Right cardiac atrium (tissue), 5 donors: ENCODE measurements at regions not wholly inside any gene's neighbourhood (a gene's known extent, or its start where the extent isn't known, plus 50 kb on each side); places are given as distances from the start of the nearest gene placed in this dataset.
A peak's percentile ranks its signal among the peaks of the same experiment; 100 is the strongest.
"Not testable (repeated sequence)": the region's sequence is repeated elsewhere in the genome, so short reads cannot be mapped to it uniquely, and the experiment has no call there.

Experiments used
- ATAC-seq, 2 donors: fragments of 200-7000 bp; cut with Tn5 transposase; one replicate each; pipeline versions ENCODE4 v1.8.0 to v1.9.1; 2020; ENCODE audit warnings: moderate library complexity in 2 of 2, mild to moderate bottlenecking in 1 of 2
- DNase-seq, 3 donors: peaks; one replicate each; pipeline ENCODE4 v3.0.0-alpha.2; 2020
- H3K27ac ChIP-seq: one replicate; pipeline ENCODE4 v1.5.1; 2013; ENCODE audit warnings: mild to moderate bottlenecking, low read length, control low read depth, moderate library complexity
- H3K27me3 ChIP-seq: one replicate; pipeline ENCODE4 v1.6.1; 2013; ENCODE audit not compliant: control insufficient read depth, insufficient read depth
- H3K4me1 ChIP-seq: one replicate; pipeline ENCODE4 v1.6.1; 2013; ENCODE audit warnings: low read length; ENCODE audit not compliant: control insufficient read depth, insufficient read depth
- H3K4me3 ChIP-seq: one replicate; pipeline ENCODE4 v1.5.1; 2013; ENCODE audit warnings: low read length, control low read depth
- H3K9me3 ChIP-seq: one replicate; pipeline ENCODE4 v1.6.1; 2013; ENCODE audit warnings: low read length; ENCODE audit not compliant: control insufficient read depth
- WGBS: extraction: QIAGEN DNeasy Blood & Tissue Kit; methylation state at CpG from one replicate; pipeline ENCODE4 v1.1.7; 2013; 5-methylcytosine and 5-hydroxymethylcytosine counted together
- intact Hi-C, 4 donors: fragments of 100-400 bp; cut with DNase I; formaldehyde crosslinking; loops; one replicate each; pipeline versions ENCODE4 v1.11.0 to v1.14.0; 2022 to 2023
- donor health status: healthy with polysubstance abuse.
- donor health status: DM: no; HTN: yes; CAD: no.
- donor health status: DM: no; HTN: no; CAD: no.
- donor health status: DM: no; HTN: yes; CAD: no; lungs with severe emphysema.
- donor health status: DM: yes; HTN: yes; CAD: no.

DNA sequence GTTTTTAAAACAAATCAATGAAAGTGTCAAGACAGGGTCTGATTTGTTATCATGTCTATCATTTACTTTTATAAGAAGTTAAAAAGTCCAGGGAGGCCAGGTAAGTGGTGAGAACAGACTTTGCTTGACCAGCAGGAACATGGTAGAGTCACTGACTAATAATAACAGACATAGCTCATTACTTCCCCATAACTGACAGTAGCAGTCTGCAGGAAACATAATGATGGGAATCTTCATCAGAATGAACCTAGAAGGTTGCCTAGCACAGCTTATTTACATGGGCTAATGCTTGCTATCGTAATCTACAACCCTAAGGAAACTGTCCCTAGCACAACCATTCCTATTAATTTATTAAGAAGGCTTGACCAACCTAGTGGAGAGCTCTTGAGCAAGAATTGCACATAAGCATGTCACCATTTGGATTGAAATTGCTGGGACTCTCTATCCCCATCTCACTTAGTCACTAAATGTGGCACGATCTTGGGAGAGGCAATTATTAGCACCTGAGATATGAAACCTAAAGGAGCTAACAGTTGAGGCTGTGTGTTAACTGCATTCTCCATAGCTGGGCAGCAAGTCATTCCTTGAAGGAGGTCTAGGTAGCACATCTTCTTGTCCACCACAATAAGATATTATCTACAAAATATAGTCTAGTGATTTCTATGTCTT lies 139.6 kb upstream of the ZBTB20 start:
- no peaks in the 10 kb centered on the region for H3K27me3 ChIP-seq
- WGBS: 92% methylated on average over 2 of the region's 2 CpGs
- H3K27ac ChIP-seq: no peak overlapping the region
- intact Hi-C loops: no loop called here
- no peaks in the 10 kb centered on the region for H3K4me1 ChIP-seq
- no peak for DNase-seq
- no peak for ATAC-seq
- H3K4me3 ChIP-seq: no peak overlapping the region
- H3K9me3 ChIP-seq: no peaks in the 10 kb centered on the region

DNA sequence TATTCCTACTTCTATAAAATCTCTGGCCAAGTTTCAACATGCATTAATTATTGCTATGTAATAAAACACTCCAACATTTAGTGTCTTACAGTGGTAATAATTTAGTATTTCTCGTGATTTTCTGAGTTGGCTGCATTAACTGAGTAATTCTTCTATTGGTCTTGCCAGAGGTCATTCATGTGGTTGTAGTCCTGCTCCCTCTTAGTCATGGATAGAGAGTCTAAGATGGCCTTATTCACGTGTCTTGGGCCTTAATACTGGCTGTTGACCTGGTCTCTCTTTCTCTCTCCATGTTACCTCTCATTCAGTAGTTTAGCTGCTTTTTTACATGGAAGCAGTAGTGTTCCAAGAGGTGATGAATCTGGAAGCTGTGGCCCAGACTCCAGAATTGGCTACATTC lies 140.1 kb upstream of the ZBTB20 start:
- Histone ChIP-seq H3K4me1 (no peaks in the 10 kb centered on the region), H3K4me3 (no peak overlapping the region), H3K27me3 (no peaks in the 10 kb centered on the region), H3K27ac (no peak overlapping the region), H3K9me3 (no peaks in the 10 kb centered on the region)
- no peak for ATAC-seq
- 81% methylated on average over 2 of the region's 2 CpGs for WGBS
- intact Hi-C loops: no loop called here
- no peak for DNase-seq

DNA sequence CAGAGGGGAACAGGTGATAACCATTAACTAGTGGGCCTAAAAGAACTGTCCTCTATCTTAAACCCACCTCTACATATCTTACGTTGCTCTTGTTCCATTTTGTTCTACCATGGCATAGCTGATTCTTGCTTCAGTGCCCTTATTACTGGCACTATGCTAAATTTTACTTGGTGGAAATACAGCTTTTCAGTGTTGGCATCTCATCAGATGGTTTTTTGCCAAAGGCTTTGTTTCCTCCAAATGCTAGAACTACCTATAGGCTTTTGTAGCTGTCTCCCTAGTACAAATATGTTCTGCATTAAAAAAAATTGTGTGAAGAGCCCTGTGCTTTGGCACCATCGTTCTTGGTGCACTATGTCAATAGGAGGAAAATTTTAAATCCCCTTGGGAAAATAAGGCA lies 145.0 kb upstream of the ZBTB20 start:
- no peaks in the 10 kb centered on the region for H3K27me3 ChIP-seq
- H3K4me1 ChIP-seq: no peaks in the 10 kb centered on the region
- 93% methylated on average over 2 of the region's 2 CpGs for whole genome bisulfite sequencing
- H3K27ac ChIP-seq: no peak overlapping the region
- ATAC-seq (no peak), DNase-seq (no peak)
- intact Hi-C loops: no loop called here
- no peak overlapping the region for H3K4me3 ChIP-seq
- H3K9me3 ChIP-seq: no peaks in the 10 kb centered on the region

DNA sequence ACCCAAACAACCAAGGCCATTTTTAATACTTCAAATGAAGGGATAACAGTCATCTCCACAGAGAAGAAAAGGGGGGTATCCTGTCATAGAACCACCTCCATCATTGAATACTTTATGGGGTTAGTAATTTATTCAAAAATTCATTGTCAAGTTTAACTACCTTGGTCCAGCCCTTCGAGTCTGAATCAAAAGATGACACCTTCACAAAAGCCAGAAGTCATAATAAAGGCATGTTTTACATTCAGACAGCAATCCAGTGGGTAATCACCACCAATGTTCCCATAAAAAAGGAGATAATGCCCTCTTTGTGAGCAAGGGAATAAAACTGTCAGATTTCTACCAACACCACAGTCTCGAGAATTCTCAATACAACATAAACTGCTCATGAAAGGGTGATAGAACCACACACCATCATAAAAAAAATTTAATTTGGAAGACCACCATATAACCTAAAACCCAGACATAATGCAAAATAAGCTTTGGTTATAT lies 145.6 kb upstream of the ZBTB20 start:
- Histone ChIP-seq H3K27me3 (no peaks in the 10 kb centered on the region), H3K9me3 (no peaks in the 10 kb centered on the region), H3K27ac (no peak overlapping the region), H3K4me3 (no peak overlapping the region), H3K4me1 (no peaks in the 10 kb centered on the region)
- 89% methylated on average over 2 of the region's 2 CpGs for WGBS
- no peak for DNase-seq
- intact Hi-C loops: no loop called here
- ATAC-seq: no peak

DNA sequence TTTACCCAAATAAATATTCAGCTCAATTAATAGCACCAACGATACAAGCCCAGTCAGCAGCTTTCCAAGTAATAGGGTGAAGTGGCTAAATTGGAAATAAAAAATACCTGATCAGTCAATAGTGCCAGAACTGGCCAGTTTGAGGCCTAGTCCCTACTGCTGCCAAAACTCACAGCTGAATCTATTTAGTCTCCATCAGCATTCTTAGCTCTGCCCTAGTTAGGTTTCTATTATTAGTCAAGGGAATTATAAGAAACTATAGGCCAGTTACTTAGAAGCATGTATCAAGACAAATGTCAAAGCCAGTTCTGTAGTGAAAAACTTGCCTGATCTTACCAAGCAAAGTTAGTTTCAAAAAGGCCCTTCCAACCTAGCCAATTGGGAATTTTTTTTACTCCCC lies 146.2 kb upstream of the ZBTB20 start:
- no peaks in the 10 kb centered on the region for H3K4me1 ChIP-seq
- H3K9me3 ChIP-seq: no peaks in the 10 kb centered on the region
- no peak for DNase-seq
- no peak for ATAC-seq
- no peak overlapping the region for H3K27ac ChIP-seq
- intact Hi-C loops: no loop called here
- WGBS: 70% methylated on average over 1 of the region's 1 CpG
- no peak overlapping the region for H3K4me3 ChIP-seq
- no peaks in the 10 kb centered on the region for H3K27me3 ChIP-seq

DNA sequence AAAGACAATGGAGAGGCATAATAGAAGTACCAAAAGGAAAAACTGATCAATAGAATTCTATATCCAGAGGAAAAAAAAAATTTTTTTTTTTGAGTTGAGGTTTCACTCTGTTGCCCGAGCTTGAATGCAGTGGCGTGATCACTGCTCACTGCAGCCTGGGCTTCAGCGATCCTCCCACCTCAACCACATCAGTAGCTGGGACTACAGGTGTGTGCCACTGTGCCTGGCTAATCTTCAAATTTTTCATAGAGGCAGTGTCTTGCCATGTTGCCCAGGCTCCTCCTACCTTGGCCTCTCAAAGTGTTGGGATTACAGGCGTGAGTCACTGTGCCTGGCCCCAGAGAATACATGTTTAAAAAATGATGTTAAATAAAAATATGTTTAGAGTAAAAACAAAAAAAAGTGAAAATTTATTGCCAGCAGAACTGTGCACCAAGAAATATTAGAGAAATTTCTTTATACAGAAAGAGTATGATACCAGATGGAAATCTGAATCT lies 154.3 kb upstream of the ZBTB20 start:
- H3K9me3 ChIP-seq: no peaks in the 10 kb centered on the region
- no peak for ATAC-seq
- WGBS: 82% methylated on average over 4 of the region's 4 CpGs
- DNase-seq: no peak
- no peaks in the 10 kb centered on the region for H3K4me1 ChIP-seq
- no peaks in the 10 kb centered on the region for H3K27me3 ChIP-seq
- intact Hi-C loops: no loop called here
- no peak overlapping the region for H3K27ac ChIP-seq
- H3K4me3 ChIP-seq: no peak overlapping the region

DNA sequence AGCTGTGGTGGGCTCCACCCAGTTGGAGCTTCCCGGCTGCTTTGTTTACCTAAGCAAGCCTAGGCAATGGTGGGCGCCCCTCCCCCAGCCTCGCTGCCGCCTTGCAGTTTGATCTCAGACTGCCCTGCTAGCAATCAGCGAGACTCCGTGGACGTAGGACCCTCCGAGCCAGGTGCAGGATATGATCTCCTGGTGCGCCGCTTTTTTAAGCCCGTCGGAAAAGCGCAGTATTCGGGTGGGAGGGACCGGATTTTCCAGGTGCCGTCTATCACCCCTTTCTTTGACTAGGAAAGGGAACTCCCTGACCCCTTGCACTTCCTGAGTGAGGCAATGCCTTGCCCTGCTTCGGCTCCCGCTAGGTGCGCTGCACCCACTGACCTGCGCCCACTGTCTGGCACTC lies 170.9 kb upstream of the ZBTB20 start:
- ATAC-seq, intact Hi-C loops, H3K9me3 ChIP-seq, H3K4me1 ChIP-seq, H3K4me3 ChIP-seq, H3K27ac ChIP-seq, H3K27me3 ChIP-seq: not testable (repeated sequence)
- peak in 1 of 3 donors; percentile 28 for DNase-seq
- 91% methylated on average over 19 of the region's 20 CpGs for WGBS

DNA sequence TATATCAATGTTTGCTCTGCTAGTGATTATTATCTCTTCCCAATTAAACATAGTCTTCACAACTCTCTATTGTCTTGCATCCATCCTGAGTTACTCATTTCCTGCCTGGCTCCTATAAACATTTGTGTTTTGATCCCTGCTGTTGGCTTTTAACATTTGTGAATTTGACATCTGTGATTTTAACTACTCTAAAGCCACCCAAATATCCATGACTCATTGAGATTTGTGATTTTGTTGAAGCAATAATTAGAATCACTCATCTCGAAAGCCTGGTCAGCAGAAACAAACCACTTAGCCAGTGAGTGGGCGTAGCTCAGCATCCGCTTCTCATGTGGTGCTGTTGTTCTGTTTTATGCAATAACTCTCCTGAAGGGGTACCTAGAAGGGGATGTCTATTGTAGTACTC lies 174.3 kb upstream of the ZBTB20 start:
- no peaks in the 10 kb centered on the region for H3K27me3 ChIP-seq
- H3K9me3 ChIP-seq: no peaks in the 10 kb centered on the region
- ATAC-seq: no peak
- no peak overlapping the region for H3K27ac ChIP-seq
- H3K4me3 ChIP-seq: no peak overlapping the region
- 52% methylated on average over 3 of the region's 3 CpGs for WGBS
- intact Hi-C loops: no loop called here
- no peak for DNase-seq
- H3K4me1 ChIP-seq: peaks cover 2% of the 10 kb centered on the region

DNA sequence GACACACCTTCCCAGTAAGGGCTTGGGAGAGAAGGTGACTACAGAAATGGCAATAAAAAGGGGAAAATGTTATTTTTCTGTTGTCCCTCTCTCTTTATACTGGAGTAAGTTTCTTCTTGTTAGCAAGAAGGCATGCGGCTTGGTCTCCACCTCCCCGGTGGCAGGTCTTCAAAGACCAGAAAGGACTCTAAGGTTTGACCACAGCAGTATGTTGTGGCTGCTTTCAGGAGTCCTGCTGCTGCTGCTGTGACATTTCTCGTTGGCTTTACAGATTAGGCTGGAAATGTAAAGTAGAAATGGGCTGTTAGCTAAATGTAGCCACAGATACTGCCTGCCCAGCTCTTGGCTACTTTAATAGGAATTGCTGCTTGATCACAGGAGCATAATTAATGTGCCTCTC lies 175.8 kb upstream of the ZBTB20 start:
- ATAC-seq (no peak), DNase-seq (no peak)
- Histone ChIP-seq H3K4me3 (no peak overlapping the region), H3K27ac (no peak overlapping the region), H3K9me3 (no peaks in the 10 kb centered on the region), H3K4me1 (peaks cover 2% of the 10 kb centered on the region), H3K27me3 (no peaks in the 10 kb centered on the region)
- 86% methylated on average over 3 of the region's 3 CpGs for WGBS
- intact Hi-C loops: no loop called here

DNA sequence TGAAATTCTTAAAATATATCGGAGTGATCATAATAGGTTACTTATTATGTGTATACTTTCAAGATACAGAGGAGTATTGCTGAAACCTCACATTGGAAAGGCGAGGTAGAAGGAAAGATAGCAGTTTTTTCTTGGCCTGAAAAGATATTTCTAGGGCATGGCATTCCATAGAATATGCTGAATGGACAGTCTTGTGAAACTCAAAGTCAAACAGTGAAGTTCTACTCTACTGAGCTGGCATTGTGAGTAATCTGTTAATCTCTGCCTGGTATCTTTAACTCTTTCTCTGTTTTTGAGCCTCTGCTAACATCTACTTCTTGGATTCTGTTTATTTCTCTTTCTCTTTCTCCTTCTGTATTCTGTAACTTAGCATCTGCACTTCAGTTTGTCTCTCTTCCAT lies 176.3 kb upstream of the ZBTB20 start:
- H3K27ac ChIP-seq: no peak overlapping the region
- 78% methylated on average over 2 of the region's 2 CpGs for WGBS
- DNase-seq: no peak
- H3K9me3 ChIP-seq: no peaks in the 10 kb centered on the region
- intact Hi-C loops: no loop called here
- H3K4me3 ChIP-seq: no peak overlapping the region
- no peaks in the 10 kb centered on the region for H3K27me3 ChIP-seq
- peaks cover 2% of the 10 kb centered on the region for H3K4me1 ChIP-seq
- no peak for ATAC-seq

DNA sequence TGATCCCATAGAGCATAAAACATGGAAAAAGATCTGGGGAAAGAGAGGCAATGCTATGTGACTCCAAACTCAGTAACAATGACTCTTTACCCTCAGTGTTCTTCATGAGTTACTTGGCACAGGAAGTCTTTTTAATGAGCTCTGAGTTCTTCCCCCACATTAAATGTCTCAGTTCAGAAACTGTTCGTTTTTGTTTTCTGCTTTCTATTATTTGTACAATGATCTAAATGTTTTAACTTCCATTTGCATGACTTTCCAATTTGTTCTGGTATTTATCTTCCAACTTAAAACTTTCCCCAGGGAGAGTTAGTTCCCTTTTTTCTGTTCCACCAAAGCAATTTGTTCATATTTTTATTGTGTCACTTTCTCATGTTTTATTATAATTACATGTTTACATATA lies 177.0 kb upstream of the ZBTB20 start:
- peaks cover 2% of the 10 kb centered on the region for H3K4me1 ChIP-seq
- H3K9me3 ChIP-seq: no peaks in the 10 kb centered on the region
- no peaks in the 10 kb centered on the region for H3K27me3 ChIP-seq
- H3K4me3 ChIP-seq: no peak overlapping the region
- intact Hi-C loops: no loop called here
- DNase-seq (no peak), ATAC-seq (no peak)
- H3K27ac ChIP-seq: no peak overlapping the region
- 25% methylated on average over 1 of the region's 1 CpG for WGBS

DNA sequence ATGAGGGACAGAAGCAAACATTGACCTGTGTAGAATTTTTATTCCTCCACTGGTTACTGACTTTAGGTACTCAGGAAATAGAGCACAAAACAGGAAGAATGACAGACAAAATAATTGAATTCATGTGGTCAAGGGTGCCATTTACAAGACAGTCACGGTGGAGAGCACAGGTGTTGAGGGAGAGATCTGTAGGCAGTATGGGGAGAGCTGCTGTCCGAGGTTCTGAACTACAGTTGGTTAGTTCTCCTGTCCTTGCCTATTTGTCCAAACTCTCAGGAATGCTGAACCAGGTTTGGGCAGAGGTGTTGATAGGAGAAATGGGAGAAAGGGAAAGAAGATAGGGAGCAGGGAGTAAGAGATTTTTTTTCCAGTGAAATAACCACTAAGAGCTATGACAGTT lies 178.5 kb upstream of the ZBTB20 start:
- Histone ChIP-seq H3K27me3 (no peaks in the 10 kb centered on the region), H3K9me3 (no peaks in the 10 kb centered on the region), H3K27ac (no peak overlapping the region), H3K4me3 (no peak overlapping the region), H3K4me1 (peaks cover 2% of the 10 kb centered on the region)
- intact Hi-C loops: no loop called here
- ATAC-seq (no peak), DNase-seq (peak in 1 of 3 donors; percentile 15)
- 10% methylated on average over 2 of the region's 2 CpGs for WGBS
